Right lobe of liver (tissue), 6 donors: ENCODE measurements at regions not wholly inside any gene's neighbourhood (a gene's known extent, or its start where the extent isn't known, plus 50 kb on each side); places are given as distances from the start of the nearest gene placed in this dataset.
"Not testable (repeated sequence)": the region's sequence is repeated elsewhere in the genome, so short reads cannot be mapped to it uniquely, and the experiment has no call there.

Source experiments
- ATAC-seq, 4 donors: fragments of 200-7000 bp; cut with Tn5 transposase; one replicate each; pipeline ENCODE4 v1.9.1; 2020; ENCODE audit warnings: mild to moderate bottlenecking in 4 of 4, moderate library complexity in 4 of 4
- DNase-seq, 3 donors: peaks; one replicate each; pipeline ENCODE4 v3.0.0-alpha.2; 2020
- H3K27ac ChIP-seq, 3 donors: fragments of 200-600 bp; one replicate each; pipeline ENCODE4 v1.8.0; 2022
- H3K27me3 ChIP-seq, 2 donors: fragments of 200-600 bp; one replicate each; pipeline ENCODE4 v1.8.0; 2022
- H3K36me3 ChIP-seq, 4 donors: fragments of 200-600 bp; sonication (generic) in 1 of 4; one replicate each; pipeline versions ENCODE4 v1.5.1 to v1.8.0; 2017 to 2022; ENCODE audit warnings: control low read depth in 1 of 4
- H3K4me1 ChIP-seq, 4 donors: fragments of 200-600 bp; sonication (generic) in 1 of 4; one replicate each; pipeline versions ENCODE4 v1.5.1 to v1.8.0; 2017 to 2022; ENCODE audit warnings: control low read depth in 1 of 4
- H3K4me3 ChIP-seq, 3 donors: fragments of 200-600 bp; one replicate each; pipeline ENCODE4 v1.8.0; 2022
- H3K9me3 ChIP-seq, 4 donors: fragments of 200-600 bp; sonication (generic) in 1 of 4; one replicate each; pipeline versions ENCODE4 v1.5.1 to v1.8.0; 2017 to 2022; ENCODE audit warnings: control low read depth in 1 of 4
- CTCF ChIP-seq, 4 donors: fragments of 200-600 bp in 3 of 4; fragments of 450-650 bp in 1 of 4; IDR thresholded peaks; one replicate each; pipeline versions ENCODE4 v1.5.1 to v1.8.0; 2016 to 2022; ENCODE audit warnings: antibody characterized with exemption in 4 of 4, mild to moderate bottlenecking in 2 of 4
- POLR2A ChIP-seq: fragments of 450-650 bp; IDR thresholded peaks from one replicate; pipeline ENCODE4 v1.6.1; 2017; ENCODE audit warnings: antibody characterized with exemption, mild to moderate bottlenecking
- WGBS: methylation state at CpG from one replicate; pipeline ENCODE4 v1.1.6; 2018; ENCODE audit warnings: low coverage, low lambda C conversion rate; ENCODE audit not compliant: insufficient coverage; ENCODE audit errors: missing lambda C conversion rate; 5-methylcytosine and 5-hydroxymethylcytosine counted together
- intact Hi-C, 2 donors: fragments of 100-400 bp; cut with DNase I; formaldehyde crosslinking; loops; one replicate each; pipeline versions ENCODE4 v1.11.2 to v1.14.1; 2022
- donor health status: DM: no; HTN: yes; CAD: no.
- donor health status: DM: no; HTN: no; CAD: no.
- donor health status: DM: no; HTN: no; CAD: no.
- donor health status: DM: no; HTN: yes; CAD: no.
- donor health status: DM: no; HTN: yes; CAD: no.

GRCh38 chrX:65971151-65971550 lies 68.7 kb downstream of the VSIG4 start:
- no peaks in the 10 kb centered on the region for H3K36me3 ChIP-seq
- intact Hi-C loops: no loop called here
- peak in 1 of 3 donors; percentile 17 for DNase-seq
- ATAC-seq: peak in 1 of 4 donors; percentile 22
- H3K4me3 ChIP-seq: no peak overlapping the region
- H3K27ac ChIP-seq: no peak overlapping the region
- no peak for TF ChIP-seq CTCF (IDR thresholded peaks at IDR 0.05)
- TF ChIP-seq POLR2A: no peak
- no peaks in the 10 kb centered on the region for H3K9me3 ChIP-seq
- H3K27me3 ChIP-seq: peaks cover 0 to 5% of the 10 kb centered on the region in 2 donors
- 28% methylated on average over 11 of the region's 16 CpGs for WGBS
- no peaks in the 10 kb centered on the region for H3K4me1 ChIP-seq

- H3K9me3 ChIP-seq, DNase-seq, H3K27ac ChIP-seq, intact Hi-C loops, ATAC-seq, H3K4me1 ChIP-seq, H3K4me3 ChIP-seq, H3K36me3 ChIP-seq, H3K27me3 ChIP-seq: not testable (repeated sequence)
- WGBS: 83% methylated on average over 3 of the region's 3 CpGs
Observed at GRCh38 chrX:65967159-65967558, 72.7 kb downstream of the VSIG4 start.

GRCh38 chrX:65961714-65962113 lies 78.2 kb downstream of the VSIG4 start:
- TF ChIP-seq POLR2A: no peak
- TF ChIP-seq CTCF (IDR thresholded peaks at IDR 0.05): no peak
- Histone ChIP-seq H3K27ac (no peak overlapping the region), H3K9me3 (no peaks in the 10 kb centered on the region), H3K4me3 (no peak overlapping the region), H3K36me3 (no peaks in the 10 kb centered on the region), H3K4me1 (no peaks in the 10 kb centered on the region), H3K27me3 (no peaks in the 10 kb centered on the region)
- intact Hi-C loops: no loop called here
- 66% methylated on average over 2 of the region's 2 CpGs for WGBS
- no peak for ATAC-seq
- DNase-seq: no peak

DNA sequence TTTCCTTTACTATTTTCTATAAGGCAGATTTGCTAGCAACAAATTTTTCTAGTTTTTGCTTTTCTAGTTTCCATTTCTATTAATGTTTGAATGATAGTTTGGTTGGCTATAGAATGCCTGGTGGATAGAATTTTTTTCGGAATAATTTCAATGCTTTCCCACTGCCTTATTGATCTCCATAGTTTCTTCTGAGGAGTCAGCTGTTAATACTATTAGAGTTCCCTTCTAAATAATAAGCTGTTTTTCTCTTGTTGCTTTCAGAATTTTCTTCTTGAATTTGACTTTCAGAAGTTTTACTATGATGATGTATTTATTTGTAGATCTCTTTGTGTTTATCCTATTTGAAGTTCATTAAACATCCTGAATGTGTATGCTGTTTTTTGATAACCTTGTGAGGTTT lies 91.8 kb downstream of the VSIG4 start:
- Histone ChIP-seq H3K27me3 (no peaks in the 10 kb centered on the region), H3K4me3 (no peak overlapping the region), H3K4me1 (no peaks in the 10 kb centered on the region), H3K27ac (no peak overlapping the region), H3K36me3 (no peaks in the 10 kb centered on the region), H3K9me3 (no peaks in the 10 kb centered on the region)
- no peak for DNase-seq
- WGBS: 18% methylated on average over 1 of the region's 1 CpG
- ATAC-seq: no peak
- no peak for TF ChIP-seq CTCF (IDR thresholded peaks at IDR 0.05)
- no peak for TF ChIP-seq POLR2A
- intact Hi-C loops: no loop called here

GRCh38 chrX:65941775-65942174 lies 98.1 kb downstream of the VSIG4 start:
- ATAC-seq: no peak
- WGBS: 6% methylated on average over 1 of the region's 1 CpG
- H3K27me3 ChIP-seq: no peaks in the 10 kb centered on the region
- no peak overlapping the region for H3K27ac ChIP-seq
- H3K9me3 ChIP-seq: no peaks in the 10 kb centered on the region
- no peaks in the 10 kb centered on the region for H3K4me1 ChIP-seq
- TF ChIP-seq CTCF (IDR thresholded peaks at IDR 0.05) (no peak), POLR2A (no peak)
- H3K4me3 ChIP-seq: no peak overlapping the region
- intact Hi-C loops: no loop called here
- no peak for DNase-seq
- no peaks in the 10 kb centered on the region for H3K36me3 ChIP-seq
